Suprapubic skin (tissue), 4 donors: ENCODE measurements at regions not wholly inside any gene's neighbourhood (a gene's known extent, or its start where the extent isn't known, plus 50 kb on each side); places are given as distances from the start of the nearest gene placed in this dataset.

Source experiments
- POLR2A ChIP-seq, 2 donors: fragments of 450-650 bp; IDR thresholded peaks; one replicate each; pipeline ENCODE4 v1.6.1; 2017; ENCODE audit warnings: antibody characterized with exemption in 2 of 2, mild to moderate bottlenecking in 2 of 2, moderate library complexity in 2 of 2
- POLR2AphosphoS5 ChIP-seq, 3 donors: sonication (generic); formaldehyde crosslinking; IDR thresholded peaks; one replicate each; pipeline ENCODE4 v1.6.1; 2017; ENCODE audit warnings: antibody characterized with exemption in 3 of 3
- TF ChIP-seq, protein P1 (sequence below), 2 donors: fragments of 200-600 bp in 1 of 2; fragments of 450-650 bp in 1 of 2; sonication (generic) in 1 of 2; IDR thresholded peaks; one replicate each; pipeline ENCODE4 v1.5.1; 2016 to 2019; ENCODE audit warnings: antibody characterized with exemption in 2 of 2, mild to moderate bottlenecking in 1 of 2, moderate library complexity in 1 of 2

DNA sequence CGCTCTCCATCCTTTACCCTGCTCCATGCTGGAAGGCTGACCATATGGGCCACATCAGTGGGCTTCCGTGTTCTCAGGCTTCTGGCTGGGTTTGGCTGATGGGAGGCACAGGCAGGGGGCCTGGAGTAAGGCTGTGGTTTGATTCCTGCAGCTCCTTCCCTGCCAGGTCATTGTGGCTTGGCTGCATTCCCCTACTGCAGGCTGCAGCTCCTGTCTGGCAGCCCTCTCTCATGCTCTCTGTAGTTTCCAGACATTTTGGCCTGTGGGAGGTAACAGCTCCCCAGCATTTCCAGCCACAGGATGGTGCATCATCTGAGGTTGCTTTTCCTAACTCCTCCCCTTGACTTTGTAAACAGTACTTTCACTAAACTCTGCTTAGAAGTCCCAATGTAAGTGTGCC lies 102.0 kb upstream of the PTPN3 start:
- TF ChIP-seq, protein P1, sequence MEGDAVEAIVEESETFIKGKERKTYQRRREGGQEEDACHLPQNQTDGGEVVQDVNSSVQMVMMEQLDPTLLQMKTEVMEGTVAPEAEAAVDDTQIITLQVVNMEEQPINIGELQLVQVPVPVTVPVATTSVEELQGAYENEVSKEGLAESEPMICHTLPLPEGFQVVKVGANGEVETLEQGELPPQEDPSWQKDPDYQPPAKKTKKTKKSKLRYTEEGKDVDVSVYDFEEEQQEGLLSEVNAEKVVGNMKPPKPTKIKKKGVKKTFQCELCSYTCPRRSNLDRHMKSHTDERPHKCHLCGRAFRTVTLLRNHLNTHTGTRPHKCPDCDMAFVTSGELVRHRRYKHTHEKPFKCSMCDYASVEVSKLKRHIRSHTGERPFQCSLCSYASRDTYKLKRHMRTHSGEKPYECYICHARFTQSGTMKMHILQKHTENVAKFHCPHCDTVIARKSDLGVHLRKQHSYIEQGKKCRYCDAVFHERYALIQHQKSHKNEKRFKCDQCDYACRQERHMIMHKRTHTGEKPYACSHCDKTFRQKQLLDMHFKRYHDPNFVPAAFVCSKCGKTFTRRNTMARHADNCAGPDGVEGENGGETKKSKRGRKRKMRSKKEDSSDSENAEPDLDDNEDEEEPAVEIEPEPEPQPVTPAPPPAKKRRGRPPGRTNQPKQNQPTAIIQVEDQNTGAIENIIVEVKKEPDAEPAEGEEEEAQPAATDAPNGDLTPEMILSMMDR (IDR thresholded peaks at IDR 0.05): no peak
- no peak for TF ChIP-seq POLR2AphosphoS5 (IDR thresholded peaks at IDR 0.05)
- TF ChIP-seq POLR2A (IDR thresholded peaks at IDR 0.05): no peak
